Right renal cortex interstitium (tissue), 3 donors: ENCODE measurements at regions not wholly inside any gene's neighbourhood (a gene's known extent, or its start where the extent isn't known, plus 50 kb on each side); places are given as distances from the start of the nearest gene placed in this dataset.
"Not testable (repeated sequence)": the region's sequence is repeated elsewhere in the genome, so short reads cannot be mapped to it uniquely, and the experiment has no call there.

Experiments
- DNase-seq, 3 donors: peaks; one replicate each; pipeline ENCODE4 v3.0.0-alpha.2; 2013; ENCODE audit warnings: low read depth in 3 of 3, low spot score in 2 of 3

- DNase-seq, result no peak
Observed at GRCh38 chr5:51802551-51803184, 419.4 kb downstream of the ISL1 start.

GRCh38 chr5:51806677-51807076 lies 423.4 kb downstream of the ISL1 start:
- no peak for DNase-seq

DNA sequence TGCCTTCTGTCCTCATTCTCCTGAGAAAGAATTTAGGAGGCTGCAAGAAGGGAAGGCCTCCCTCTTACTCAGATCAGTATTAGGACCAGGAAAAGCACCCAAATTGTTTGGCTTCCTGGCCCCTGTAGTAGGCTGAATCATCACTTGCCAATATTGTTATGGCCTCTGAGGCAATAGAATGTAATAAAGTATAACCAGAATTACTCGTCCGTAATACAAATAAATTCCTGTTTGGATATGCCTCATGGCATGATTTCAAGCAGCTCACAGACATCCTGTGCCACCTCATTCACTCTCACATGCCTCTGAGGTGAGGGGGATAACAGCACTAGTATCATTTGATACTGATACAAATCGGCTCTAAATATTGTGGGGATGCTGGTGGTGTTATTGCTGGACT lies 427.3 kb downstream of the ISL1 start:
- no peak for DNase-seq

DNA sequence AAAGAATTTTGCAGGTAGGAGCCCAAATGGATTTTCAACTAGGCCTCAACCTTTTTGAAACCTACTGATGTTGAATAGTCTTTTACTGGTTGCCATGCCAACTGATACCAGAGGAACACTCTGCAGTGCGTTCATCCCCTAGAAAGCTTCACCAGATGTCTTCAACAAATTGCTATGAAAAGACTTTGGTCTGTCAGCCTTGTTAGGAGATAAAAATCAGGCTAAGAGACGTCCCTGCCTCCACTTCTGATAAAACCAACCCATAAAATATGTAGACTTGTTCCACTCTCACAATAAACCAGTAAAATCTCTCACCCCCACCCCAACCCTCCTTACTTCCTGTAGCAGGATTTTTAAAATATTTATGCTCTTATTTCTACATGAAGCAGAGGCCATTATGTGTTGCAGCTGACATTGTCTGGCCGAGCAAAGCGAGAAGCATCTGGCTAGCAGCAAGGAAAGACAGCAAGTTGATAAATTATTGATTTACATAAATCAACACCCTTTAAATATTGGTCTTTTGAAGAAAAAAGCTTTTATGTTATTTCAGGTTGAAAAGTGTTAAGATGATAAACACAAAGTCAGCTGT lies 428.7 kb downstream of the ISL1 start:
- no peak for DNase-seq

DNA sequence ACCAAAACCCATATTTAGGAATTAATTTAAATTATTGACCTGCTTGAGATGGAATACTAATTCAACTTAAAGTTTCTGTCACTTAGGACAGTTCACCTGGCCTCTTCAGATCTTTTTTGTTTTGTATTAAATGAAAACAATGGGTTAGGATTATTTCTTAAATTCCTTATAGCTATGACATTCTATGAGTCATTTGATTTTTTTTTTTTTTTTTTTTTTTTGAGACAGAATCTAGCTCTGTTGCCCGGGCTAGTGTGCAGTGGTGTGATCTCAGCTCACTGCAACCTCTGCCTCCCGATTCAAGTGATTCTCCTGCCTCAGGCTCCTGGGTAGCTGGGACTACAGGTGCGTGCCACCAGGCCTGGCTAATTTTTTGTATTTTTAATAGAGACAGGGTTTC lies 431.6 kb downstream of the ISL1 start:
- DNase-seq, result not testable (repeated sequence)

- no peak for DNase-seq
Observed at GRCh38 chr5:51816427-51816826, 433.2 kb downstream of the ISL1 start.

DNA sequence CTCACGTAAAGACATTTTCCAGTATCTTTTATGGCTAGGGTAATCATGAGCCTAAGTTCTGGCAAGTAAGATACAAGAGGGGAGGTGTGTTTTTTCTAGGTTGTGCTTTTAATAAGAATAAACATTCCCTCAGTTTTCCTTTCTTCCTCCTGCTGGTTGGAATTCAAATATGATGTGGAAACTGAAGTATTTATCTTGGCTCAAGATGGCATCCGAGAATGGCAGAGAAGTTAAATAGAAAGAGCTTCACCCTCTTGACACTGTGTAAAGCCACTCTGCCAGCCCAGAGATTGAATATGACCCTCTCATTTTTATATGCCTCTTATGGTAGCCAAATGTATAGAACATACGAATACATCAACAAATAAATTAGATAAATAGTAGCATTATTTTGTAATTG lies 438.4 kb downstream of the ISL1 start:
- no peak for DNase-seq

GRCh38 chr5:51829230-51829629 lies 446.0 kb downstream of the ISL1 start:
- no peak for DNase-seq

- DNase-seq, result no peak
Observed at GRCh38 chr5:51829691-51830090, 446.4 kb downstream of the ISL1 start.

- no peak for DNase-seq
Observed at GRCh38 chr5:51832934-51833470, 449.8 kb downstream of the ISL1 start.

DNA sequence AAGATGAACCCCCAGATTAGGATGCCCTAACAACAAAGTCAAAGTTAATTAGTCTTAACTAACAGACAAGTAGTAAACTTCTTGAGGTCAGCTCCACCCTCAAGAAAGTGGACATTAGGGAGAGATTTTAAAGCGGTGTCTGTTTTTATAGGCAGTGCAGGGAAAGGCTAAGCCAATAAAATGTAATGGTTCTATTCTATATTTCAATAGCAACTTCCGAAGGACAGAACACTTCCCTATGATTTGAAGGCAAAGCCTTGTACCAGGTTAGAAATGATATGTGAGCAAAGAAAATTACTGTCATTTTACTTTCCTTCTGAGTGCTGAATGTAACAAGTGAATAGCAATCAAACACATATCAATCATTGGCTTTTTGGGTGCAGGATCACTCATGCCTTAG lies 455.2 kb downstream of the ISL1 start:
- DNase-seq, result no peak

GRCh38 chr5:51843893-51844292 lies 460.6 kb downstream of the ISL1 start:
- DNase-seq, result no peak

GRCh38 chr5:51846015-51846414 lies 462.8 kb downstream of the ISL1 start:
- DNase-seq, result no peak

GRCh38 chr5:51859624-51860023 lies 476.4 kb downstream of the ISL1 start:
- no peak for DNase-seq

DNA sequence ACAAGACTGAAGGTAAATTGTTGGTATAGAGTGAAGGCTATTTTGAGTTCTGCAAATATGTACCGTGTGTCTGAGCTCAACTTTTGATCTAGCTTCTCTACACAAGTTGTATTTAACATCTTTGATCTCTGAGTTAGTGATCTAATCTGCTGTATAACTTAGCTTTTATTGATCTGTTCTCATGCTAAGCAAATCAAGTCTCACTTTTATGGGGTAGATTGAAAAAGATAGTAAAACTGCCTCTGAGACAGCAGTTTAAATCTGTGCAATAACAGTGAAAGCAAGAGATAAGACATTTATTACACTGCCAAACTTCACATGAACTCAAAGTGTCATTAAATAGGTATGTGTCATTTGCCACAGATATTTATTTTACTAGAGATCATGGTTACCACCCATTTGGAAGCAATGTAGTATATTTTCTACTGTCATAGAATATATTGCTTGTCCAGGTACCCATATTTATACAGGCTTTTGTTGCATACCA lies 477.3 kb downstream of the ISL1 start:
- DNase-seq, result no peak

DNA sequence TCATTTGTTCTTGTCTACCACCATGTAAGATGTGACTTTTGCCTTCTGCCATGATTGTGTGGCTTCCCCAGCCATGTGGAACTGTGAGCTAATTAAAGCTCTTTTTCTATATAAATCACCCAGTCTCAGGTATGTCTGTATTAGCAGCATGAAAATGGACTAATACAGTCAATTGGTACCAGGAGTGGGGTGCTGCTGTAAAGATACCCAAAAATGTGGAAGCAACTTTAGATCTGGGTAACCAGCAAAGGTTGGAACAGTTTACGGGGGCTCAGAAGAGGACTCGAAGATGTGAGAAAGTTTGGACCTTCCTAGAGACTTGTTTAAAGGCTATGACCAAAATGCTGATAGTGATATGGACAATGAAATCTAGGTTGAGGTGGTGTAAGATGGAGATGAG lies 488.9 kb downstream of the ISL1 start:
- DNase-seq, result no peak

GRCh38 chr5:51881901-51882300 lies 498.7 kb downstream of the ISL1 start:
- no peak for DNase-seq

GRCh38 chr5:51882647-51883046 lies 499.4 kb downstream of the ISL1 start:
- DNase-seq, result no peak

- no peak for DNase-seq
Observed at GRCh38 chr5:51889703-51890102, 506.5 kb downstream of the ISL1 start.

DNA sequence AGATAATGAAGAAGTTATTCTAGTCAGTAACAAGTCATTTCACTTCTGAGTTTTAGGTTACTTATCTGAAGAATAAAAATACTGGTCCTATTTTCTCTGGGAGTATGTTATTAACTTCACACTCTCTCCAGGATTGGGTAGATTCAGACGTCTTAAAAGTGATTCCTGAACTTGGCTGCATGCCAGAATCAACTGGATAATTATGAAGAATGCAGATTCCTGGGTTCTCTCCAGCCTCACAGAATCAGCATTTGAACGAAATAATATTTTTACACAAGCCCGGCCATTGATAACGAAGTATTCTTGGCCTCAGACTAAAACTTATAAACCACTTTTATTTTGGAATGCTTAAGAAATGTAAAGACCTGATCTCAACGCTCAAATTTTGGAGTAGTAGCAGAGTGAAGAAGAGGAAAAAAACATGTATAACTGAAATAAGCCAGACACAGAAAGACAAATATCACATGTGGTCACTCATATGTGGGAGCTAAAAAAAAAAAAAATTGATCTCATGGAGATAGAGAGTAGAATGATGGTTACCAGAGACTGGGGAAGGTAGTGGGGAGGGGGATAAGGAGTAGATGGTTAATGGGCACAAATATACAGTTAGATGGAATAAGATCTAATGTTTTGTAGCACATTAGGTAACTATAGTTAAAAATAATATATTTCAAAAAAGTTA lies 507.3 kb downstream of the ISL1 start:
- DNase-seq, result no peak

DNA sequence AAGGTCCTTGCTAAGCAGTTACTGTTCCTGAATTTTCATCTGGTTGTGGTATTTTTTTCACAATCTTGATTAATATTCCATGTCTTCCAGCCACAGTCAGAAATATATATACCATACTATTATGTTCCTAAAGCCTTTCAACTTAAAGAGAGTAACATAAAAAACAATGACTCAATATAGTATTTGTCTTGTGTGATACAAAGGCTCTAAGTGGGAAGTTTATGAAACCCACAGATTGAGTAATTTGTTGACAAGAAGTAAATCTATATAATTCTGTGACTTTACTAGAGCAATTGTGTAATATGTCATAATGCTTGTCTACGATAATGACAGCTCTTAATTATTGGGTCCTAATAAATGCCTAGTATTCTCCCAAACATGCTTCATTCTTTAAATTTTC lies 509.4 kb downstream of the ISL1 start:
- DNase-seq, result no peak

DNA sequence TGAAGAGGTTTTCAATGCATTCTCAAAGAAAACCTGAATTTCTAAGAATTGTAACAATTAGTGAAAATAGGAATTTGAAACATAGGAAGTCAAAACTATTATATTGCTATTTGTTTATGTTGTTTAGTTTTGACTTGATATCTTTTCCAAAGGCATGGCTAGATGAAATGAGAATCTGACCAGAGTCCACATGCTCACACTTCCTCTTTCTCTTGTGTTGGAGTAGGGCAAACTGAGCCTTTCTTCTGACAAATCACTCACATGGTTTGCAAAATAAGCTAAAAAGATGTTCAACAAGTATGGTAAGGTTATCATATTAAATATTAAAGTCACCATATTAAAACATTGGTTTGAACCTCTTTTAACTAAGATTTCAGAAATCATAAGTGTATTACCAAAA lies 512.6 kb downstream of the ISL1 start:
- DNase-seq, result no peak
